GM23338 (cell line): ENCODE measurements at regions not wholly inside any gene's neighbourhood (a gene's known extent, or its start where the extent isn't known, plus 50 kb on each side); places are given as distances from the start of the nearest gene placed in this dataset.
A peak's percentile ranks its signal among the peaks of the same experiment; 100 is the strongest.

ENCODE experiments used
- ATAC-seq: fragments of 200-7000 bp; cut with Tn5 transposase; 3 replicates; pipeline ENCODE4 v1.9.1; 2020
- DNase-seq: peaks from one replicate; pipeline ENCODE4 v3.0.0-alpha.2; 2015; ENCODE audit warnings: low spot score
- H2AFZ ChIP-seq: fragments of 200-600 bp; sonication (generic); 2 replicates; pipeline ENCODE4 v1.8.0; 2016; ENCODE audit warnings: antibody characterized with exemption, mild to moderate bottlenecking, moderate library complexity
- H3F3A ChIP-seq: fragments of 200-600 bp; sonication (generic); replicated peaks from 2 replicates; pipeline ENCODE4 v1.8.0; 2017; ENCODE audit warnings: antibody characterized with exemption, mixed run types, low read depth
- H3K27ac ChIP-seq: fragments of 200-600 bp; sonication (generic); 2 replicates; pipeline ENCODE4 v1.6.1; 2016; ENCODE audit warnings: low read depth
- H3K27me3 ChIP-seq: fragments of 200-600 bp; sonication (generic); 2 replicates; pipeline ENCODE4 v1.8.0; 2016; ENCODE audit warnings: mild to moderate bottlenecking, mixed run types, moderate library complexity; ENCODE audit not compliant: insufficient read depth
- H3K36me3 ChIP-seq: fragments of 200-600 bp; sonication (generic); 2 replicates; pipeline ENCODE4 v1.8.0; 2016; ENCODE audit warnings: mild to moderate bottlenecking; ENCODE audit not compliant: insufficient read depth
- H3K4me1 ChIP-seq: fragments of 200-600 bp; sonication (generic); 2 replicates; pipeline ENCODE4 v1.8.0; 2016; ENCODE audit warnings: mild to moderate bottlenecking, moderate library complexity; ENCODE audit not compliant: insufficient read depth
- H3K4me2 ChIP-seq: fragments of 200-600 bp; sonication (generic); 2 replicates; pipeline ENCODE4 v1.7.1; 2017; ENCODE audit warnings: mixed run types
- H3K4me3 ChIP-seq: fragments of 200-600 bp; sonication (generic); 2 replicates; pipeline ENCODE4 v1.6.1; 2016; ENCODE audit warnings: mixed run types
- H3K79me2 ChIP-seq: fragments of 200-600 bp; sonication (generic); replicated peaks from 2 replicates; pipeline ENCODE4 v1.8.0; 2017; ENCODE audit warnings: mild to moderate bottlenecking; ENCODE audit not compliant: insufficient read depth
- H3K9me2 ChIP-seq: fragments of 200-600 bp; sonication (generic); 2 replicates; pipeline ENCODE4 v1.8.0; 2017; ENCODE audit not compliant: insufficient read depth
- H4K20me1 ChIP-seq: fragments of 200-600 bp; sonication (generic); replicated peaks from 2 replicates; pipeline ENCODE4 v1.8.0; 2017; ENCODE audit warnings: mild to moderate bottlenecking; ENCODE audit not compliant: insufficient read depth
- H3K27ac Mint-ChIP-seq: 2 replicates; pipeline ENCODE4 v1.8.0; 2020; ENCODE audit warnings: inconsistent platforms, mild to moderate bottlenecking, moderate library complexity, mixed read lengths
- H3K27me3 Mint-ChIP-seq: 3 replicates; pipeline ENCODE4 v1.8.0; 2022; ENCODE audit warnings: low read depth, mild to moderate bottlenecking, moderate library complexity, mixed read lengths, inconsistent platforms; ENCODE audit not compliant: insufficient read depth, poor library complexity
- H3K36me3 Mint-ChIP-seq: 3 replicates; pipeline ENCODE4 v1.8.0; 2021; ENCODE audit warnings: low read depth, mild to moderate bottlenecking, inconsistent platforms, moderate library complexity, mixed read lengths
- H3K4me1 Mint-ChIP-seq: 3 replicates; pipeline ENCODE4 v1.8.0; 2020; ENCODE audit warnings: mild to moderate bottlenecking, inconsistent platforms, mixed read lengths
- H3K4me3 Mint-ChIP-seq: 3 replicates; pipeline ENCODE4 v1.8.0; 2021; ENCODE audit warnings: moderate library complexity, mild to moderate bottlenecking, inconsistent platforms, mixed read lengths
- H3K9me3 Mint-ChIP-seq: 3 replicates; pipeline ENCODE4 v1.8.0; 2020; ENCODE audit warnings: moderate library complexity, mild to moderate bottlenecking, inconsistent platforms, mixed read lengths
- EZH2 ChIP-seq: fragments of 200-600 bp; sonication (generic); IDR thresholded peaks from one replicate; pipeline ENCODE4 v1.8.0; 2017; ENCODE audit warnings: antibody characterized with exemption, mild to moderate bottlenecking, low read depth; ENCODE audit not compliant: unreplicated experiment
- EZH2phosphoT487 ChIP-seq: fragments of 200-600 bp; sonication (generic); IDR thresholded peaks from one replicate; pipeline ENCODE4 v1.8.1; 2018; ENCODE audit warnings: antibody characterized with exemption; ENCODE audit not compliant: unreplicated experiment
- JUNB ChIP-seq: IDR thresholded peaks from one replicate; pipeline ENCODE4 v1.6.1; 2016; ENCODE audit warnings: antibody characterized with exemption; ENCODE audit not compliant: unreplicated experiment
- STAT1 ChIP-seq: IDR thresholded peaks from one replicate; pipeline ENCODE4 v1.6.1; 2016; ENCODE audit warnings: antibody characterized with exemption; ENCODE audit not compliant: unreplicated experiment
- ZNF114 ChIP-seq: fragments of 250-450 bp; sonication (Bioruptor Pico); IDR thresholded peaks from 2 replicates; pipeline ENCODE4 v1.5.0; 2020; ENCODE audit warnings: mild to moderate bottlenecking, moderate library complexity
- ZNF331 ChIP-seq: fragments of 250-450 bp; sonication (Bioruptor Pico); IDR thresholded peaks from 2 replicates; pipeline ENCODE4 v1.5.0; 2020; ENCODE audit warnings: low read depth, mild to moderate bottlenecking, moderate library complexity
- ZNF462 ChIP-seq: fragments of 250-450 bp; sonication (Bioruptor Pico); IDR thresholded peaks from 2 replicates; pipeline ENCODE4 v1.5.0; 2020; ENCODE audit warnings: mild to moderate bottlenecking, moderate library complexity
- TF ChIP-seq, protein P1 (sequence below): IDR thresholded peaks from one replicate; pipeline ENCODE4 v1.6.1; 2018; ENCODE audit warnings: antibody characterized with exemption; ENCODE audit not compliant: unreplicated experiment

DNA sequence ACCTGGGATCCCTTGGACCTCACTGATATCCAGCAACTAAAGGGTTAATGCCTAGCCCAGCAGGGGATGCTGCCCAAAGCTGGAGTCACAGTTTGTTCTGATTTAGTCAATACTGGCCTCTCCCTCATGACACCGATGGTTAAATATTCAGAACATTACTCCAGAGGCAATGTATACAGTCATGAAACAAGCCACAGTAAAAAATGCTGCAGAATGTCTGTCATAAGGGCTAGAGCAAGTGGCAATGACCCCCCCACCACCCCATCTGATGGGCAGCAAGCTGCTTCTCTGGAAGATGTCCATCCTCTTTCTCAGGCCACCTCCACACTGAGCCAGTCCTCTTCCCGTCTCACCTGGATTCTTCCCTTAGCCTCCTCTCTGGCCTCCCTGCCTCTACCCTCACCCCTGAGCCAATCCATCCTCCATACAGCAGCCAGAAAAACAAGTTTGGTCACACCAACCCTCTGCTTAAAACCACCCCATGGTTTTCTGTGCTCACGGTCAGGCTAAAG, 99.0 kb upstream of the KCNG1 start (continued):
- TF ChIP-seq, protein P1, sequence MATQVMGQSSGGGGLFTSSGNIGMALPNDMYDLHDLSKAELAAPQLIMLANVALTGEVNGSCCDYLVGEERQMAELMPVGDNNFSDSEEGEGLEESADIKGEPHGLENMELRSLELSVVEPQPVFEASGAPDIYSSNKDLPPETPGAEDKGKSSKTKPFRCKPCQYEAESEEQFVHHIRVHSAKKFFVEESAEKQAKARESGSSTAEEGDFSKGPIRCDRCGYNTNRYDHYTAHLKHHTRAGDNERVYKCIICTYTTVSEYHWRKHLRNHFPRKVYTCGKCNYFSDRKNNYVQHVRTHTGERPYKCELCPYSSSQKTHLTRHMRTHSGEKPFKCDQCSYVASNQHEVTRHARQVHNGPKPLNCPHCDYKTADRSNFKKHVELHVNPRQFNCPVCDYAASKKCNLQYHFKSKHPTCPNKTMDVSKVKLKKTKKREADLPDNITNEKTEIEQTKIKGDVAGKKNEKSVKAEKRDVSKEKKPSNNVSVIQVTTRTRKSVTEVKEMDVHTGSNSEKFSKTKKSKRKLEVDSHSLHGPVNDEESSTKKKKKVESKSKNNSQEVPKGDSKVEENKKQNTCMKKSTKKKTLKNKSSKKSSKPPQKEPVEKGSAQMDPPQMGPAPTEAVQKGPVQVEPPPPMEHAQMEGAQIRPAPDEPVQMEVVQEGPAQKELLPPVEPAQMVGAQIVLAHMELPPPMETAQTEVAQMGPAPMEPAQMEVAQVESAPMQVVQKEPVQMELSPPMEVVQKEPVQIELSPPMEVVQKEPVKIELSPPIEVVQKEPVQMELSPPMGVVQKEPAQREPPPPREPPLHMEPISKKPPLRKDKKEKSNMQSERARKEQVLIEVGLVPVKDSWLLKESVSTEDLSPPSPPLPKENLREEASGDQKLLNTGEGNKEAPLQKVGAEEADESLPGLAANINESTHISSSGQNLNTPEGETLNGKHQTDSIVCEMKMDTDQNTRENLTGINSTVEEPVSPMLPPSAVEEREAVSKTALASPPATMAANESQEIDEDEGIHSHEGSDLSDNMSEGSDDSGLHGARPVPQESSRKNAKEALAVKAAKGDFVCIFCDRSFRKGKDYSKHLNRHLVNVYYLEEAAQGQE: no peak

GRCh38 chr20:51121272-51121671, 98.4 kb upstream of the KCNG1 start:
- H3K4me3 Mint-ChIP-seq: no peak overlapping the region
- no peaks in the 10 kb centered on the region for H3K27me3 ChIP-seq
- no peaks in the 10 kb centered on the region for H3K9me2 ChIP-seq
- H3K4me2 ChIP-seq: 0 out of 2 replicates have a peak overlapping the region, but pooled peaks have one; percentile 62
- no peak for TF ChIP-seq ZNF331 (CRISPR knock-in tag)
- TF ChIP-seq EZH2: no peak
- no peak for TF ChIP-seq EZH2phosphoT487
- no peak for TF ChIP-seq JUNB
- TF ChIP-seq ZNF114 (CRISPR knock-in tag): no peak
- TF ChIP-seq STAT1: no peak
- no peak for TF ChIP-seq ZNF462 (CRISPR knock-in tag)
- H3K4me1 ChIP-seq: peaks cover 14% of the 10 kb centered on the region
- H3K27me3 Mint-ChIP-seq: peaks cover 15% of the 10 kb centered on the region
- H4K20me1 ChIP-seq: no peaks in the 10 kb centered on the region
- no peak overlapping the region for H3K4me3 ChIP-seq
- H3K27ac Mint-ChIP-seq: no peak overlapping the region
- no peaks in the 10 kb centered on the region for H3K36me3 ChIP-seq
- no peaks in the 10 kb centered on the region for H3K36me3 Mint-ChIP-seq
- peak overlapping the region; percentile 18; the same call in 1 of the 2 replicates for H2AFZ ChIP-seq
- DNase-seq (no peak), ATAC-seq (peak; percentile 51)
- H3K9me3 Mint-ChIP-seq: no peaks in the 10 kb centered on the region
- no peaks in the 10 kb centered on the region for H3K79me2 ChIP-seq
- peaks cover 31% of the 10 kb centered on the region for H3K4me1 Mint-ChIP-seq
- no peaks in the 10 kb centered on the region for H3F3A ChIP-seq
- no peak overlapping the region for H3K27ac ChIP-seq
